Fibroblast of pulmonary artery (primary cell): ENCODE measurements at regions not wholly inside any gene's neighbourhood (a gene's known extent, or its start where the extent isn't known, plus 50 kb on each side); places are given as distances from the start of the nearest gene placed in this dataset.

Source experiments
- DNase-seq: peaks from one replicate; pipeline ENCODE4 v3.0.0-alpha.2; 2010; ENCODE audit warnings: low read depth
- H3K4me3 ChIP-seq: replicated peaks from 2 replicates; pipeline ENCODE4 v1.5.1; 2011; ENCODE audit warnings: low read depth, mild to moderate bottlenecking, control low read depth, low read length, moderate library complexity
- TF ChIP-seq, protein P1 (sequence below): IDR thresholded peaks from 2 replicates; pipeline ENCODE4 v1.5.1; 2011; ENCODE audit warnings: mild to moderate bottlenecking, control low read depth, low read length, inconsistent platforms; ENCODE audit errors: missing control alignments

- TF ChIP-seq, protein P1, sequence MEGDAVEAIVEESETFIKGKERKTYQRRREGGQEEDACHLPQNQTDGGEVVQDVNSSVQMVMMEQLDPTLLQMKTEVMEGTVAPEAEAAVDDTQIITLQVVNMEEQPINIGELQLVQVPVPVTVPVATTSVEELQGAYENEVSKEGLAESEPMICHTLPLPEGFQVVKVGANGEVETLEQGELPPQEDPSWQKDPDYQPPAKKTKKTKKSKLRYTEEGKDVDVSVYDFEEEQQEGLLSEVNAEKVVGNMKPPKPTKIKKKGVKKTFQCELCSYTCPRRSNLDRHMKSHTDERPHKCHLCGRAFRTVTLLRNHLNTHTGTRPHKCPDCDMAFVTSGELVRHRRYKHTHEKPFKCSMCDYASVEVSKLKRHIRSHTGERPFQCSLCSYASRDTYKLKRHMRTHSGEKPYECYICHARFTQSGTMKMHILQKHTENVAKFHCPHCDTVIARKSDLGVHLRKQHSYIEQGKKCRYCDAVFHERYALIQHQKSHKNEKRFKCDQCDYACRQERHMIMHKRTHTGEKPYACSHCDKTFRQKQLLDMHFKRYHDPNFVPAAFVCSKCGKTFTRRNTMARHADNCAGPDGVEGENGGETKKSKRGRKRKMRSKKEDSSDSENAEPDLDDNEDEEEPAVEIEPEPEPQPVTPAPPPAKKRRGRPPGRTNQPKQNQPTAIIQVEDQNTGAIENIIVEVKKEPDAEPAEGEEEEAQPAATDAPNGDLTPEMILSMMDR = no peak
- no peak for DNase-seq
- no peak overlapping the region for H3K4me3 ChIP-seq
Measured at GRCh38 chr1:226793620-226794276, 54.7 kb upstream of the ITPKB start.

DNA sequence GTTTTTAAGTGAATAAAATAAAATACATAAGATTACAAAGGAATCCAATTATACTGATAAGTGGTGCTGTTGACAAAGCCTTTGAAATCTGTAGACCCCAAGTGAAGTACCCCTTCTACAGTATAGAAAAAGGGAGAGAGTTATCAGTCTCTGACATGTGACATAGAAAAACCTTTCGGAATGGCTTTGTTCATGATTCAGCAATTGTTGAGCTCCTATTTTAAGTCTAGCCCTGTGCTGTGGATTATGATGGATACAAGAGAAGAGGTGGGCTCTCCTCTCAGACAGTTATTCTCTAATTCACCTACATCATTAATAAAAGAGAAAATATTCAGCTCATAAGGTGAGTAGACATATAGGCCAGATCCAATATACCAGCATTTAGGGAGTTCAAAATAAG, 53.3 kb upstream of the ITPKB start:
- TF ChIP-seq, protein P1 = no peak
- no peak for DNase-seq

GRCh38 chr1:226790545-226791181, 51.6 kb upstream of the ITPKB start:
- TF ChIP-seq, protein P1 = no peak
- no peak for DNase-seq
- no peak overlapping the region for H3K4me3 ChIP-seq

More for the DNA sequence above, 53.3 kb upstream of the ITPKB start:
- no peak overlapping the region for H3K4me3 ChIP-seq

- no peak for DNase-seq
- no peak overlapping the region for H3K4me3 ChIP-seq
- TF ChIP-seq, protein P1 = no peak
Measured at GRCh38 chr1:226788965-226789364, 49.9 kb upstream of the ITPKB start.
